ENCODE measurements at regions not wholly inside any gene's neighbourhood (a gene's known extent, or its start where the extent isn't known, plus 50 kb on each side); places are given as distances from the start of the nearest gene placed in this dataset.
A peak's percentile ranks its signal among the peaks of the same experiment; 100 is the strongest.

DNA sequence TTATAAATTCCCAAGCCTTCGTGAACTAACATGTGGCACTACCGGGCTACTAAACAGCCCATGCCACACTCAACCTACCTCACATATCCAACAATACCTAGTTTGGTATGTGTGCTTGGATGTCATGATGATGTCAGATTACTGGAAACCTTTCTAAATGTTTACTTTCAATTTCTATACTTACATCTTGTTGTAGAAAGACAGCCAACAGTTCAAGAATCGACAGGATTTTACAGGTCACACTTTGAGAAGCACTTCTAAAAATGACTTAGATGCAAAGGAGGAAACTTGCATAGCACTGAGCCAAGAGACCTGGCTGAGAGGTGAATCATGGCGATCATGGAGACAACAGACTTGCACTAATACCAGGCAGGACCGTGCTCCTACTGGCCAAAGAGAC is 209.9 kb downstream of the COL4A1 start:
- H3K4me1 ChIP-seq (ENCODE audit: low read depth) = no peaks in the 10 kb centered on the region
- H3K27me3 ChIP-seq = no peaks in the 10 kb centered on the region
- TF ChIP-seq, protein P1, sequence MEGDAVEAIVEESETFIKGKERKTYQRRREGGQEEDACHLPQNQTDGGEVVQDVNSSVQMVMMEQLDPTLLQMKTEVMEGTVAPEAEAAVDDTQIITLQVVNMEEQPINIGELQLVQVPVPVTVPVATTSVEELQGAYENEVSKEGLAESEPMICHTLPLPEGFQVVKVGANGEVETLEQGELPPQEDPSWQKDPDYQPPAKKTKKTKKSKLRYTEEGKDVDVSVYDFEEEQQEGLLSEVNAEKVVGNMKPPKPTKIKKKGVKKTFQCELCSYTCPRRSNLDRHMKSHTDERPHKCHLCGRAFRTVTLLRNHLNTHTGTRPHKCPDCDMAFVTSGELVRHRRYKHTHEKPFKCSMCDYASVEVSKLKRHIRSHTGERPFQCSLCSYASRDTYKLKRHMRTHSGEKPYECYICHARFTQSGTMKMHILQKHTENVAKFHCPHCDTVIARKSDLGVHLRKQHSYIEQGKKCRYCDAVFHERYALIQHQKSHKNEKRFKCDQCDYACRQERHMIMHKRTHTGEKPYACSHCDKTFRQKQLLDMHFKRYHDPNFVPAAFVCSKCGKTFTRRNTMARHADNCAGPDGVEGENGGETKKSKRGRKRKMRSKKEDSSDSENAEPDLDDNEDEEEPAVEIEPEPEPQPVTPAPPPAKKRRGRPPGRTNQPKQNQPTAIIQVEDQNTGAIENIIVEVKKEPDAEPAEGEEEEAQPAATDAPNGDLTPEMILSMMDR (IDR thresholded peaks at IDR 0.05; ENCODE audit: low read depth, low read length) = no peak
- no peaks in the 10 kb centered on the region for H3K9me3 ChIP-seq (ENCODE audit: low read depth)
- no peak for DNase-seq (ENCODE audit: low read depth in 1 of 2, low spot score in 1 of 2)
- H3K4me3 ChIP-seq = no peak overlapping the region
- H3K27ac ChIP-seq = no peak overlapping the region
- no peaks in the 10 kb centered on the region for H3K36me3 ChIP-seq

DNA sequence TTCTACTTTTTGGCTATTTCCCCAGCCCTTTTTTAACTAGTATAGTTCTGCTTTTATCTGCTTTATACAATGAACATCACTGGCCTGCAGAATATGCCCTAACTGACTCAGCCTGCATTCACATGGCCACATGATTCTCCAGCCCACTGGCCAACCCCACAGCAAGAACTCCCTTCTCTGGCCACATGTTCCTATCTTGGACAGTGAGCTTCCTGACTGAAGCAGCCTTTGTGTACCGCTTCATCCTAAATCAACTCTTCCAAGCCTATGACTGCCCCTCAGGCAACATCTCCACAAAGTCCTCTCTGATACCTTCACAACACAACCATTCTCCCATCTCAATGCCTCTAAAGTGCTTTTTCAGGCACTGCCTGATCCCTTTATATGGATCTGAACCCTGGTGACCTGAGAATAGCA is 214.1 kb downstream of the COL4A1 start:
- TF ChIP-seq, protein P1 (IDR thresholded peaks at IDR 0.05; ENCODE audit: low read depth, low read length) = no peak
- Histone ChIP-seq H3K4me3 (no peak overlapping the region), H3K27ac (no peak overlapping the region), H3K27me3 (no peaks in the 10 kb centered on the region), H3K36me3 (no peaks in the 10 kb centered on the region), H3K4me1 (ENCODE audit: low read depth) (no peaks in the 10 kb centered on the region), H3K9me3 (ENCODE audit: low read depth) (no peaks in the 10 kb centered on the region)
- peak in 1 of 2 donors; percentile 59 for DNase-seq (ENCODE audit: low read depth in 1 of 2, low spot score in 1 of 2)

DNA sequence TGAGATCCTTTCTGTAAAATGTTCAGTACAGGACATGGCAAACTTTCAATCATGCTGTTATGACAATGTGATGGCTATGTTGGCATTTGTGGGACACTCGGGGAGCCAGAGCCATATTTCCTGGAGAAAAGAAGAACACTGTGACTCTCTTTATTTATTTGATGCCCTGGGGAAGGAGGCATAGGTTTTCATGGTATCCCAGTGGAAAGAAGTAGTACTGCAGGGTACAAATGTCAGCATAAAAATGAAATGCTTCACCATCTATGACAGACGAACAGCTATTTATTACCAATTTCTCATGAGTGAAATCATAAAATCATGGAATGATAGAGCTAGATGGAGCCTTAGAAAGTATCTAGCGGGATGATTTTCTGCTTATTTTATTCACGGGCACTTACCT is 217.1 kb downstream of the COL4A1 start:
- H3K9me3 ChIP-seq (ENCODE audit: low read depth) = no peaks in the 10 kb centered on the region
- H3K36me3 ChIP-seq = no peaks in the 10 kb centered on the region
- no peaks in the 10 kb centered on the region for H3K27me3 ChIP-seq
- DNase-seq (ENCODE audit: low read depth in 1 of 2, low spot score in 1 of 2) = no peak
- no peak overlapping the region for H3K27ac ChIP-seq
- H3K4me3 ChIP-seq = no peak overlapping the region
- no peaks in the 10 kb centered on the region for H3K4me1 ChIP-seq (ENCODE audit: low read depth)
- TF ChIP-seq, protein P1 (IDR thresholded peaks at IDR 0.05; ENCODE audit: low read depth, low read length) = peak; percentile 31

DNA sequence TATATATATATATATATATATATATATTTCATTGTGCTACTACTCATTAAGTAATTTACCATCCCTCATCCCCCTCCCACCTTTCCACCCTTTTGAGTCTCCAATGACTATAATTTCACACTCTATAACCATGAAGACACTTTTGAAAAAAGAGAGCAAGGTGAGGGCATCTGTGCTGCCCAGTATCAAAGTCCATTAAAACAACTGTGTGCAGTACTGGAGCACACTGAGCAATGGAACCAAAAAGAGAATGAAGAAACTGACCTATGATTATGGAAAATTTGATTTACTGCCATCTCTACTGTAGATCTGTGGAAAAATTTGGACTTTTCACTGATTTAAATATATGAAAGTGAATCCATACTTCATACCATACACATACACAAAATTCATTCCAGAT is 217.9 kb downstream of the COL4A1 start:
- Histone ChIP-seq H3K27ac (no peak overlapping the region), H3K4me3 (no peak overlapping the region), H3K4me1 (ENCODE audit: low read depth) (no peaks in the 10 kb centered on the region), H3K9me3 (ENCODE audit: low read depth) (no peaks in the 10 kb centered on the region), H3K36me3 (no peaks in the 10 kb centered on the region), H3K27me3 (no peaks in the 10 kb centered on the region)
- TF ChIP-seq, protein P1 (IDR thresholded peaks at IDR 0.05; ENCODE audit: low read depth, low read length) = no peak
- DNase-seq (ENCODE audit: low read depth in 1 of 2, low spot score in 1 of 2) = no peak

DNA sequence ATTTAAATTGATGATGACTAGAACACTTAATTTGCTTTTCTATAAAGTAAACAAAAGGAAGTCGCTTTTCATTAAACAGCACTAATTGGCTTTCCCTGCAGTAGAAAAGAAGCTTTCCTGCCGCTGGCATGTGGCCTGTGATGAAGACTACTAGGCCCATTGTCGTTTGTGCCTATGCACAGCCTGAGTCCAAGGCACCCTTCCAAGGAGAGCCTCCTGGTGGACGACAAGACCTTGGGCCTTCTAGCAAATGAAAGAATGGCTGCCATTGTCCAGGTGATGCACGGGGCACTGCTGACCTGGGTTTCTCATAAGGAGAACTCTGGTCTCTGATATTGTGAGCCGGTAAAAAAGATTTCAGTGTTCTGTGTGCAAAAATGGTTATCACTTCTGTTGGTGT is 233.0 kb downstream of the COL4A1 start:
- Histone ChIP-seq H3K4me1 (ENCODE audit: low read depth) (no peaks in the 10 kb centered on the region), H3K27ac (no peak overlapping the region), H3K9me3 (ENCODE audit: low read depth) (no peaks in the 10 kb centered on the region), H3K4me3 (no peak overlapping the region), H3K36me3 (no peaks in the 10 kb centered on the region), H3K27me3 (no peaks in the 10 kb centered on the region)
- TF ChIP-seq, protein P1 (IDR thresholded peaks at IDR 0.05; ENCODE audit: low read depth, low read length) = no peak
- DNase-seq (ENCODE audit: low read depth in 1 of 2, low spot score in 1 of 2) = no peak

All from cardiac muscle cell (in vitro differentiated cells and primary cell).